HG03045 (cell line): ENCODE measurements at regions not wholly inside any gene's neighbourhood (a gene's known extent, or its start where the extent isn't known, plus 50 kb on each side); places are given as distances from the start of the nearest gene placed in this dataset.
"Not testable (repeated sequence)": the region's sequence is repeated elsewhere in the genome, so short reads cannot be mapped to it uniquely, and the experiment has no call there.

Experiments
- ATAC-seq: cut with Tn5 transposase; IDR thresholded peaks from one replicate; pipeline ENCODE4 v1.9.1; 2021; ENCODE audit warnings: mild to moderate bottlenecking, moderate library complexity; ENCODE audit not compliant: unreplicated experiment

DNA sequence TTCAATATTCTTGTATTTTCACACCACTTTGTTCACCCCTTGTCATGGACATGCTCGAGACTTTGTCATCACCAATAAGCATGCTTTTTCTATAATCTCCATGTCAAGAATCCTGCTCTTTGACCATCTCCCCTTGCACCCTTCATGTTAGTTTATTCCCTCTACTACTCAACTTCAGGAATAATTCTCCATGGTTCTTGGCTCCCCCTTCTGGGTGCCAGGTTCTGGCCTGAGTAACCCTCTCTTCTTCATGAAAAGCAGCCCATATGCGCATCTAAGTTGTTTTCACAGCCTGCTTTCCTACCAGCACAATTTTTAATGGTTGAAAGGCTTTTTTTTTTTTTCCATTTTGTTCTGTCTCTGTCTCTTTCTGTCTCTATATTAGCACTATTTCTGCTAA, 160.7 kb downstream of the LEPR start:
- no peak for ATAC-seq

DNA sequence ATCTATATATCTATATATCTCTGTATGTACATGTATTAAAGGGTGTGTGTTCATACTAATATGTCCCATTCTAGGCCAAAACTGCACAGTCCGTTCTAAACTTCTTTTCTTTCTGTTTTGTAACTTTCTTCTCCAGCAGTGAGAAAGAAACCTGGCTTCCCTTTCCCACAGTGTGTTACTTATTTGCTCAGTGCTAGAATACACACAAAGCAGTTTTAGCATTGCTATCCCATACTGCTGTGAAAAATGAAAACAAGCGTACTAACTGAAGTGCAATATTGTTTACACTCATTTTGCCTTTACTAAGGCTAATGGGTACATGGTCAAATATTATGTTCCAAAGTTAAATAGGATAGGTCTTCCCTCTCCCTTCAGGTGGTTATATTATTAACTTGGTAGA, 163.9 kb downstream of the LEPR start:
- ATAC-seq = no peak

DNA sequence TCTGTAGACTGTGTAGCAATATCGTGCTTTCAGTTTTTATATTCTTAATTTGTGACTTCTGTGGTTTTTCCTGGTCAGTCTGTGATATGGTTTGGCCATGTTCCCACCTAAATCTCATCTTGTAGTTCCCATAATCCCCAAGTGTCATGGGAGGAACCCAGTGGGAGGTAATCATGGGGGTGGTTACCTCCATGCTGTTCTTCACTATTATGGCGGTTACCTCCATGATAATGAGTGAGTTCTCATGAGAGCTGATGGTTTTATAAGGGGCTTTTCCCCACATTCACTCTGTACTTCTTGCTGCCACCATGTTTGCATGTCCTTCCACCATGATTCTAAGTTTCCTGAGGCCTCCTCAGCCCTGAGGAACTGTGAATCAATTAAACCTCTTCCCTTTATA, 169.8 kb downstream of the LEPR start:
- ATAC-seq = no peak

DNA sequence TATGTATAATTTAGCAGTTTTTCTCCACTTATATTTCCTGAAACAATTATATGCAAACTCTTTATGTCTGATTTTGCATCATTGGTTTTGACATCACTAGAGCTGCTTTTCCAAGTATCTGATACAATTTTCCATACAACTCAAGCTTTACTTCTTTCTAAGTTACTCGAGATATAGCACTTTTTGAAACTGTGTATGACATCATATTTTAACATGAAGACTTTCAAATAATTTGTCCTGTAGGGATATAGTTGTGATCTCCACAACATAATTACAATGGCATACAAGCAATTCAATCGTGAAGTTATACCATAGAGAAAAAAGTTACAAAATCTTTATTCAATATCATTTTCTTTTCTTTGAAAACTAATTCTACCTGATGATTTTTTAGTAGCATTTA, 173.0 kb downstream of the LEPR start:
- ATAC-seq = no peak

DNA sequence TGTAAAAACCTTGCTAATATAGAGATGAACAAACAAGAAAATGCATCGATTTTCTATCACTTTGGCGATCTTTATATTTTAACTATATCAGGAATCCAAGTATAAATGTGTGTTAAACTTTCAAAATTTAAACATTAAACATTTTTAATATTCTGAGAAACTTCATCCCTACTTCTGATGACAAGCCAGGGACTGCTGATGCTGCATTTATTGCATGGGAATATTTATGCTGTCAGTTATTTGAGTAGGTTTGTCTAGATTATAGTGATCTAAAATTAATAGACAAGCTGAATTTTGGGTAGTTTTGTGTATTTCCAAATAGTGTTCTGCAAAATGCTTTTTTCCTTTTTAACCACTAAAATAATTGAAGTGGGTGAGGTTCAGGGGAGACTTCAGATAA, 175.3 kb downstream of the LEPR start:
- ATAC-seq = no peak

DNA sequence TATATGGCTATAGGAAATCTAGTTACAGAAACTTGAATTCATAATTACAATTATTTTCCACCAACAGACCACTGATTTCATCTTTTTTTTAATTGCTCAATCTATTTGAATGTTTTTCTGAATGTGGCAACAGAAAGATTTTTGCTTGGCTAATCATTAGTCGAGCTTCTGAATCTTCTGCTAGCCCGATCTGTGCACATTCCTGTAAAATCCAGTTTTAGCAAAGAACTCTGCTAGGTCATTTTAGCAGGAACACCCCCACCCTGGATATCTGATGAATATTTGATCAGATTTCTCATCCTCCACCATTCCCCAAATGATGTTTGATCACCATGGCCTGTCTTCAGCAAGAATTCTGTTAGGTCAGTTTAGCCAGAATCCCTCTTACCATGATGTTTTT, 176.3 kb downstream of the LEPR start:
- ATAC-seq = no peak

DNA sequence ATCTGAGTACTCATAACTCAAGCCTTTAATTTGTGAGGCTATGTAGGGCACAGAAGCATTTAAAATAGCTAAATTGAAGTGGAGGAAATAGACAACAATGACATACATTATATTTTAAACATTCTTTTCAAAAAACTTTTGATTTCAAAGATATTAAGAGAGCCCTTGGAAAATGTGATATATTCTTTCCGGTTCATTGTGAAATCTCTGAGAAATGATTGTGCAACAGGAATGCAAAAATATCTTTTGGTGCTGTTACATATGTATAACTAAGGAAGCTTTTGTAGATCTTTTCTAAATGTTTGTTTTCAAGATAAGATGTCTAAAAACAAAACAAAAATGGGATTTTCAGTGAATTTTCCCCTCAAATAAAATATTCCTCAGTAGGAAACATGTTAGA, 185.2 kb downstream of the LEPR start:
- no peak for ATAC-seq

DNA sequence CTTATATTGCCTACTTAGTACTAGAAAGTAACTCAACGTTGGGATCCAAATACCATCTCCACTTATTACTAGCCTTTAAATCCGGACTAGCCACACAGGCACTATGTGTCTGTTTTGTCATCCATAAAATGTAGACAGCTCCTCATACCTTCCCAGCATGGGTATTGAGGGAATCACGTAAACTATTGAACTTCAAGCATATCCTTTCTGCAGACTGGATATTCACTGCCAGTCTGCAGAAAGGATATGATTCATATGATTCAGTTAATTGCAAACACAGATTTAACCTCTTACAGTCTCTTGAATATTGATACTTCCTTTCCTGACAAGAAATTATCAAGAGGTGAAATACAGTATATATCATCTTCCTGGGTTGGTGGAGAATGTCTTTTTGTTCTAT, 186.0 kb downstream of the LEPR start:
- no peak for ATAC-seq

DNA sequence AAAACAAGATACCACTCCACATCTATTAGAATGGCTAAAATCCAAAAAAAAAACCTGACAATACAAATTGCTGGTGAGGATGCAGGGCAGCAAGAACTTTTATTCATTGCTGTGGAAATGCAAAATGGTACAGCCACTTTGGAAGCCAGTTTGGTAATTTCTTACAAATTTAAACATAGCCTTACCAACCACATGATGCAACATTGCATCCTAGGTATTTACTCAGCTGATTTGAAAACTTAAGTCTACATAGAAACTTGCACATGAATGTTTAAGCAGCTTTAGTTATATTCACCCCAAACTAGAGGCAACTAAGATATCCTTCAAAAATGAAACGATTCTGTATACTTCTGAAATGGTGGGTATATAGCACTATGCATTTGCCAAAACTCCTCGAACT, 178.8 kb upstream of the PDE4B start:
- no peak for ATAC-seq

DNA sequence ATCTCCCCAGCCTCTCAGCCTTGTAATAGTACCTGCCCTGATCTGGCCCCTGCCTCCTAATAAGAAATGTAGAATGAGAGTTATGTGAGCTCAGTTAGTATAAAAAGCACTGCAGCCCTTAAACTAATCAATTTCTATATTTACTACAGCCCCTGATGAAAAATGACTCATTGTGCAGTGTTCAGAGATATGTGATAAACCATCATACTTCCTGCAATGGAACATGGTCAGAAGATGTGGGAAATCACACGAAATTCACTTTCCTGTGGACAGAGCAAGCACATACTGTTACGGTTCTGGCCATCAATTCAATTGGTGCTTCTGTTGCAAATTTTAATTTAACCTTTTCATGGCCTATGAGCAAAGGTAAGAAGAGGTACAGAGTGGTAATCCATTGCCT, 176.8 kb upstream of the PDE4B start:
- no peak for ATAC-seq

DNA sequence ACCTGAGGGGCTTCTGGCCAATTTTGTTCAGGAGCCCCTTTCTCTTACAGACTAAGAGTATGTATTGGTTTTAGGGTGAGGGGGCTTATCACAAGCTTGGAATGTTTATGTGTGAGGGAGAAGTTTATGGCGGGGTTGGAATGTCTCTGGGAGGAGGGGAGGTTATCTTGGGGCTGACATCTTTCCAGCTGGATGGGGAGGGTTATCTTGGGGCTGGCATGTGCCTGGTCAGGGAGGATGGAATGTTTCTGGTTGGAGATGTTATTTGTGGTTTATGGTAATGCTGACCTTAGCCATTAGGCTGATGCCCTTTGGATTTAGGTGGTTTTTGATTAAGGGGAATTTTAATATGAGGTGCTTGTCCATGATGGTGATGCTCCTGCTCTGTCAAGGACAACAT, 171.0 kb upstream of the PDE4B start:
- ATAC-seq = not testable (repeated sequence)

DNA sequence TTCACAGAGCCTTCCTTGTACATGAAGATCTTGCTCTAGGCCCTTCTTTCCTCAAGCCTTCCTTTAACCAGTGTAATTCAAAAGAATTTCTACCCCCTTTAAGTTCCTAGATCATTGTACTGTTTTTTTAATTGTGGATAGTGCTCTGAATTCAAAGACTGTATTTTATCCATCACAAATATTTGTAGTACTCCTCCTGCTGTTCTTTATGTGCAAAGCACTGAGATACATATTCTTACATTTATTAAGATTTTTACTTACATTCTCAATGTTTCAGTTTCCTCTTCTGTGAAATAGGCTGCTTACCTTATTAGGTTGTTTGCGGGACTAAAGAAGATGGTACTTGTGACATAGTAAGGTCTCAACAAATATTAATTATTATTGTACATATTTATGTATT, 168.8 kb upstream of the PDE4B start:
- no peak for ATAC-seq

DNA sequence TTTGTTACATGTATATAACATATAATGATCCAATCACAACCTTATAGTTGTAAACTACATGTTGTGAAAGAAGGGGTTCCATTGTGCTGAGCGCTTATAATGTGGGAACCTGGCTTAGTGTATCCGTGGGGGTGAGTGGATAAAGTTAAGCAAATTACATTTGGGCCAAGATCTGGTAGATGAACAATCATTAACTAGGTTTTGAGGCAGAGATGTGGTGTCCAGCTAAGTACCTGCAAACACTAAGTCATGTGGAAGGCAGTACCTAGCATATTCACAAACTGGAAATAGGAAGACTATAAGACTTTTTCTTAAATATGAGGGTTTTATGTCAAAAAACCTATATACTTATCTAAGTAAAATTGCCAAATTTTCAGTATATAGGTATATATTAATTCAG, 167.2 kb upstream of the PDE4B start:
- no peak for ATAC-seq

DNA sequence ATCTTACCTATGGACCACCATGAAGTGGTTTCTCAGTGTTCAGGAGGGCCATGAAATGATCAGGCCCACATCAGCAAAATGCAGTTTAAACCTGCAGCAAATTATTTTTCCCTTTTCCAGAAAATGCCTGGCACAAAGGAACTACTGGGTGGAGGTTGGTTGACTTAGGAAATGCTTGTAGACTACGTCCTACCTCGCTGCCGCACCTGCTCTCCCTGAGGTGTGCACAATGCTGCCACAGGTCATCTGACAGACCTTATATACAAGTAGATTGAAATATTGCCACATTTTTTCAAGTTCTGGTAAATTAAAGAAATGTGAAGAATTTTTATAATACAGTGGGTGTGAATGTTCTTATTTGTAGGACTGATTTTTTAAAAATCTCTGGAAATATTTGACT, 166.7 kb upstream of the PDE4B start:
- no peak for ATAC-seq

DNA sequence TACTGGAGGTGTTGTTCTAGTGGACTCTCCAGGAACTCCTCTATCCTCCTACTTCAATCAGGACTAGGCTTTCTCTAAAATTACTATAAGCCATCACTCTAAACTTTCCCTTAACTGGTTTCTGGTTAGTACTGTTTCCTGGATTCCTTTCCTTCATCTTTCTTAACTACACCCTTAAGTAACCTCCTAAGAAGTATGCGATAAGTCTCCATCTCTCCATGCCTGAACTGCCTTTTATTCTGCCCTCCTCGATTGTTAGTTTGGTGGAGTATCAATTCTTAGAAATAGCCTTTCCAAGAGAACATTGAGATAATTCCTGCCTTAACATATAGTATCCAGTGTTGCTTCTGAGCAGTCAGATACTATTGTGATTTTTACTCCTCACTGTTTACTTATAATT, 162.9 kb upstream of the PDE4B start:
- no peak for ATAC-seq

DNA sequence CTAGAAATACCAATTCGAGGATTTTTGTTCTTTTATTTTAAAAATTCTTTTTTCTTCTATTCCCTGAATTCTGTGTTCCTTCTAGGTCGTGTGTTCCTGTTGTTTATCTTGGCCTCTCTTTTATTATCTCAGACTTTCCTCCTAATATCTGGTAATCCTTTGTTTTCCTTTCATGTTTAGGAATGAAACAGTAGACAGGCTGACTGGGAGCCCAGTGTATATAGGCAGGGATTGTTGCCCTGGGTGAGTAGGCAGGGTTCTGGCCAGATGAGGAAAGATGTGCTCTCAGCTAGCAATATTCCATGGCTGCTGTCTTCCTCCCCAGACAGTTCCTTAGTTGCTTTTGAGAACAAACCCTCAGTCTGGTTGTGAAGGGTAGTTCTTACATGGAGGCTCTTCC, 161.8 kb upstream of the PDE4B start:
- ATAC-seq = no peak

DNA sequence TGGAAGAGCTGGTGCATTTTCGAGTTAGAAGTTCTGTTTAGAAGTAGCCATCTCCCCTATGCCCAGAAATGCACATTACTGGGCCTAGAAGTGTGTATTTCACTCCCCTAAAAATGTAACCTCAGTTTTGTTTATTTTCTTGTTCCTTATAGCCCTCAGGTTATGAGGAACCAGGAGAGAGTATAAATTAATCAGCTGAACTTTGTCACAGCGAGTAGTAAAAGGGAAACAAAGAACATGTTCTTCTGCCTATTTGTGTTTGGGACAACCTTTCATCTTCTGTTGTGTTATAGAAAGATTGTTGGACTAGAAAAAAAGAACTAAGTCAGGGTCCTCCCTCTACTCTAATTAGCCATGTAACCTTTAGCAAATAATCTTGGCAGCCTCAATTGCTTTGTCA, 160.5 kb upstream of the PDE4B start:
- ATAC-seq = no peak

DNA sequence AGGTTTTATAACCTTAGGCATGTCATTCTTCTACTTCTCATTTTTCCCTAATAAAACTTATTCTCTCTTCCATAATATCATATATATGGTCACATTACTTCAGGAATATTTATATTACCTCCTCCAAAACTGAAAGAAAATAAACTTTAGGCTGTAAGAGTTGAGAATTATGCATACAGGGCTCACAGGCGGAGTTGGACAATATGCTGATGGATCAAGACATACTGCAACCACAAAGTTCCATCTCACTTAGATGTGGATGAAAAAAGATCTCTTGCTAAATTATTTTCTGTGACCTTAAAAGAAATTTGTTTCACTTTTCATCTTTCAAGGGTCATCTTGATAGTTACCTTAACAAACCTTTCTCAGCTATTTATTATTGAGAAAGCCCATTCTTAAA, 152.6 kb upstream of the PDE4B start:
- ATAC-seq = no peak

DNA sequence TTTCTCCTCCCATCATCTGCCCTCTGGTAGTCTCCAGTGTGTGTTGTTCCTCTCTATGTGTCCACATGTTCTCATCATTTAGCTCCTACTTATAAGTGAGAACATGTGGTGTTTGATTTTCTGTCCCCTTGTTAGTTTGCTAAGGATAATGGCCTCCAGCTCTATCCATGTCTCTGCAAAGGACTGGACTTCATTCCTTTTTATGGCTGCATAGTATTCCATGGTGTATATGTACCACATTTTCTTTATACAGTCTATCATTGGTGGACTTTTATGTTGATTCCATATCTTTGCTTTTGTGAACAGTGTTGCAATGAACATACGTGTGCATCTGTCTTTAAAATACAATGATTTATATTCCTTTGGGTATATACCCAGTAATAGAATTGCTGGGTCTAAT, 143.5 kb upstream of the PDE4B start:
- not testable (repeated sequence) for ATAC-seq

DNA sequence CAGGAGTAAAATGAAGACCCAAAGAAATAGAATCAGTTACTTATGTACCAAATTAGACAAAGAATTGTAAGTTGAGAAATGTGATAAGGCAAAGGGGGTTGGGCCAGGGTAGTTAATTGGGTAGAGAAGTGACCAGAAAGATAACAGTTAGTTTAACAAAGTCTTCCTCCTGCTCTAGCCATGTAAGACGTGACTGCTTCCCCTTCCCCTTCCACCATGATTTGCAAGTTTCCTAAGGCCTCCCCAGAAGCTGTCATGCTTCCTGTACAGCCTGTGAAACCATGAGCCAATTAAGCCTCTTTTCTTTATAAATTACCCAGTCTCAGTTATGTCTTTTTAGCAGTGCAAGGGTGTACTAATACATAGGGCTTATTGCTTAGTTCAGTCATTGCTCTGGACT, 142.0 kb upstream of the PDE4B start:
- no peak for ATAC-seq

DNA sequence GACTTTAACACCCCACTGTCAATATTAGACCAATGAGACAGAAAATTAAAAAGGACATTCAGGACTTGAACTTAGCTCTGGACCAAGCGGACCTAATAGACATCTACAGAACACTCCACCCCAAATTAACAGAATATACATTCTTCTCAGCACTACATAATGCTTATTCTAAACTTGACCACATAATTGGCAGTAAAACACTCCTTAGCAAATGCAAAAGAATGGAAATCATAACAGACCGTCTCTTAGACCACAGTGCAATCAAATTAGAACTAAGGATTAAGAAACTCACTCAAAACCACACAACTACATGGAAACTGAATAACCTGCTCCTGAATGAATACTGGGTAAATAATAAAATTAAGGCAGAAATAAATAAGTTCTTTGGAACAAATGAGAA, 138.2 kb upstream of the PDE4B start:
- not testable (repeated sequence) for ATAC-seq

DNA sequence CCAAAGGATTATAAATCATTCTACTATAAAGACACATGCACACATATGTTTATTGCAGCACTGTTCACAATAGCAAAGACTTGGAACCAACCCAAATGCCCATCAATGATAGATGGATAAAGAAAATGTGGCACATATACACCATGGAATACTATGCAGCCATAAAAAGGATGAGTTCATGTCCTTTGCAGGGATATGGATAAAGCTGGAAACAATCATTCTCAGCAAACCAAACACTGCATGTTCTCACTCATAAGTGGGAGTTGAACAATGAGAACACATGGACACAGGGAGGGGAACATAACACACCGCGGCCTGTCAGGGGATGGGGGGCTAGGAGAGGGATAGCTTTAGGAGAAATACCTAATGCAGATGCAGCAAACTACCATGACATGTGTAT, 135.1 kb upstream of the PDE4B start:
- ATAC-seq = not testable (repeated sequence)

DNA sequence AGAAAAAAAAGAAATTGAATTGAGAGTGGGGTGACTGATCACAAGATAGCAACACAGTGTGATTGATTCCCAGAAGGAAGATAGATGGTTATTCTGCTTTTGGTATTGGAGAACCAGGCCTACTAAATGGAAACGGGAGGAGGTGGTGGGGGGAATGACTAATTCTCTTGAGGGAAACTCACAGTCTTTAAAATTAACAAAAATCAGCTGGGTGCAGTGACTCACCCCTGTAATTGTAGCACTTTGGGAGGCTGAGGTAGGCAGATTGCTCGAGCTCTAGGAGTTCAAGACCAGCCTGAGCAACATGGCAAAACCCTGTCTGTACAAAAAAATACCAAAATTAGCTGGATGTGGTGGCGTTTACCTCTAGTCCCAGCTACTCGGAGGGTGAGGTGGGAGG, 134.6 kb upstream of the PDE4B start:
- ATAC-seq = no peak

DNA sequence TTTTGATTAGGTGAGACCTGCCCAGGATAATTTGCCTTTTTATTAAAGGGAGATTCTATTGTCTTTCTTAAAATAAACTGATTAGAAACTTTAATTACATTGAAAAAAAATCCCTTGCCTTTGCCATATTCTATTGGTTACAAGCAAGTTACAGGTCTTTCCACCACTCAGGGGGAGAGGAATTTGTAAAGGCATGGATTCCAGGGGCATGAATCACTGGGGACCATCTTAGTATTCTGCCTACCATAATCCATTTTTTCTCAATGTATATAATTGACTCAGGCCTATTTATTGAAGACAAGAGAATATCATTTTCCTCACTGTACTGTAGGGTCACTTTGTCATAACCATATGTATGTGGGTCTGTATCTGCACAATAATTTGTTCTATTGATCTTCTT, 124.3 kb upstream of the PDE4B start:
- ATAC-seq = no peak
